ENCODE measurements at regions not wholly inside any gene's neighbourhood (a gene's known extent, or its start where the extent isn't known, plus 50 kb on each side); places are given as distances from the start of the nearest gene placed in this dataset.

- Mint-ChIP-seq H3K27ac (no peak overlapping the region), H3K4me3 (no peak overlapping the region), H3K4me1 (ENCODE audit: low read depth in 2 of 2) (no peaks in the 10 kb centered on the region), H3K27me3 (no peaks in the 10 kb centered on the region), H3K9me3 (peaks cover 15% of the 10 kb centered on the region), H3K36me3 (peaks cover 6% of the 10 kb centered on the region)
- DNase-seq (ENCODE audit: low spot score) (no peak), ATAC-seq (no peak)
These were observed 941.0 kb upstream of the INTU start for GRCh38 chr4:126691797-126692196.

DNA sequence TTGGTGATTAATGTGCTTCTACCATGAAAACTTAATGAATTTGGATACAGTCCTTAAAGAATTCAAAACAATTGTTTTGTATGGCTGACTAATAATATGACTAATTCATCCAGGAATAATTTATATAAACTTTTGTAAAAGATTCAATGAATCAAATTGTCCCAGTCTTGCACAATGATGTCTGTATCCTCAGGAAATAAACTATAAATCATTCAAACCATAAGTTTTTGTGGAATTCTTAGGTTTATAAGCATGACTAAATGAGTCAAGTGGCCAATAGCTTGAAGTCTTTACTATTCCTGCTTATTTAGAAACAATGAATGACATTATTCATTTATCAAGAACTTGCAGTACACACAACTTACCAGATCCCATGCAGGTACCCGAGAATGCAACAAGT, 935.0 kb upstream of the INTU start:
- ATAC-seq (no peak), DNase-seq (ENCODE audit: low spot score) (no peak)
- Mint-ChIP-seq H3K4me3 (no peak overlapping the region), H3K27me3 (no peaks in the 10 kb centered on the region), H3K36me3 (peaks cover 6% of the 10 kb centered on the region), H3K9me3 (peaks cover 7% of the 10 kb centered on the region), H3K4me1 (ENCODE audit: low read depth in 2 of 2) (no peaks in the 10 kb centered on the region), H3K27ac (no peak overlapping the region)

DNA sequence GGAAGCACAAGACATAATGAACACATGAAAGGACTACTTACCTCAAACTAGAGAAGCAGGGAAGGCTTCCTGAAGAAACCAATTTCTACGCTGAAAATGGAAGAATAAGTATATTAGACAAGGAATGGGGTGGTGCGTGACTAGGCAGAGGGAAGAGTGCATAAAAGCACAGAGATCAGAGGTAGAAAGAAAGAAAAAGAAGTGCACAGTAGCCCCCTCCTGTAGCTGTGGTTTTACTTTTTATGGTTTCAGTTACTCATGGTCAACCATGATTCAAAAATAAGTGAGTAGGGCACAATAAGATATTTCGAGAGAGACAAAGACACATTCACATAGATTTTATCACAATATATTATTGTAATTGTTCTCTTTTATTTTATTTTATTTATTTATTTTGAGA, 934.5 kb upstream of the INTU start:
- peaks cover 6% of the 10 kb centered on the region for H3K36me3 Mint-ChIP-seq
- peaks cover 7% of the 10 kb centered on the region for H3K9me3 Mint-ChIP-seq
- ATAC-seq, result no peak

GRCh38 chr4:126701756-126702155, 931.0 kb upstream of the INTU start:
- Mint-ChIP-seq H3K4me1 (ENCODE audit: low read depth in 2 of 2) (no peaks in the 10 kb centered on the region), H3K9me3 (peaks cover 10% of the 10 kb centered on the region), H3K4me3 (no peak overlapping the region), H3K27me3 (no peaks in the 10 kb centered on the region), H3K36me3 (peaks cover 6% of the 10 kb centered on the region), H3K27ac (no peak overlapping the region)
- ATAC-seq, result no peak
- DNase-seq (ENCODE audit: low spot score), result no peak

More for the DNA sequence above, 934.5 kb upstream of the INTU start:
- no peaks in the 10 kb centered on the region for H3K4me1 Mint-ChIP-seq (ENCODE audit: low read depth in 2 of 2)
- no peak for DNase-seq (ENCODE audit: low spot score)
- H3K4me3 Mint-ChIP-seq, result no peak overlapping the region
- H3K27ac Mint-ChIP-seq, result no peak overlapping the region
- no peaks in the 10 kb centered on the region for H3K27me3 Mint-ChIP-seq

DNA sequence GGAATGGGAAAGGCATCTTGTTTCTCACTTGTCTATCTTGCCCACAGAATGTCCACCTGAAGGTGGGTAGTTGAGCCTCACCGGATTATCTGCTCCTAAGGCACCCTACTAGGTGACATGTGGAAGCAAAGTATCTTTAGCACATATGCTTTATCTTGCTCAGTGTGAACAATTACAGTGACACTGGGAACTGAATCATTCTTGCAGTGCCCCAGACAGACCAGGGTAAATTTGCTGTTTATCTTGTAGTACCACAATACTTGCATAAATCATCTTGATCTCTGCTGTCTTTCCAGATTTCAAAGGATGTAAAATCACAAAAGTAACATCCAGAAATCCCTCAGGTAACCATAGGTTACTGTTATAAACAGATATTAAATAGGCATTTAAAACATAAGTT, 930.0 kb upstream of the INTU start:
- H3K27me3 Mint-ChIP-seq, result no peaks in the 10 kb centered on the region
- peaks cover 6% of the 10 kb centered on the region for H3K36me3 Mint-ChIP-seq
- H3K9me3 Mint-ChIP-seq, result peaks cover 10% of the 10 kb centered on the region
- no peak overlapping the region for H3K4me3 Mint-ChIP-seq
- ATAC-seq, result no peak
- no peaks in the 10 kb centered on the region for H3K4me1 Mint-ChIP-seq (ENCODE audit: low read depth in 2 of 2)
- no peak for DNase-seq (ENCODE audit: low spot score)
- H3K27ac Mint-ChIP-seq, result no peak overlapping the region

DNA sequence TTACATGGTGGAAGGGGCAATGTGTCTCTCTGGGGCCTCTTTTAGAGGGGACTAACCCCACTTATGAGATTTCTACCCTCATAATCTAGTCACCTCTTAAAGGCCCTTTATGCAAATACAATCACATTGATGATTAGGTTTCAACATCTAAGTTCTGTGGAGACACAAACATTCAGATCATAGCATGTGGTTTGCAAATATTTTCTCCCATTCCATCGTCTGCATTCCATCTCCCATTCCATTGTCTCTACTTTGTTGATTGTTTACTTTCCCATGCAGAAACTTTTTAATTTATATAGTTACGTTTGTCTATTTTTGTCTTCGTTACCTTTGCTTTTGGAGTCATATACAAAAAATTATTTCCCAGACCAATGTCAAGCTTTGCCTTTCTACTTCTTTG, 927.5 kb upstream of the INTU start:
- H3K9me3 Mint-ChIP-seq, result peaks cover 11% of the 10 kb centered on the region
- H3K4me1 Mint-ChIP-seq (ENCODE audit: low read depth in 2 of 2), result no peaks in the 10 kb centered on the region
- no peak for DNase-seq (ENCODE audit: low spot score)
- no peak overlapping the region for H3K4me3 Mint-ChIP-seq
- no peak for ATAC-seq
- no peaks in the 10 kb centered on the region for H3K27me3 Mint-ChIP-seq
- H3K36me3 Mint-ChIP-seq, result no peaks in the 10 kb centered on the region
- no peak overlapping the region for H3K27ac Mint-ChIP-seq

GRCh38 chr4:126708716-126709115, 924.0 kb upstream of the INTU start:
- H3K9me3 Mint-ChIP-seq, result peaks cover 14% of the 10 kb centered on the region
- ATAC-seq (no peak), DNase-seq (ENCODE audit: low spot score) (no peak)
- H3K36me3 Mint-ChIP-seq, result no peaks in the 10 kb centered on the region
- H3K4me3 Mint-ChIP-seq, result no peak overlapping the region
- H3K27me3 Mint-ChIP-seq, result no peaks in the 10 kb centered on the region
- no peaks in the 10 kb centered on the region for H3K4me1 Mint-ChIP-seq (ENCODE audit: low read depth in 2 of 2)
- H3K27ac Mint-ChIP-seq, result no peak overlapping the region

DNA sequence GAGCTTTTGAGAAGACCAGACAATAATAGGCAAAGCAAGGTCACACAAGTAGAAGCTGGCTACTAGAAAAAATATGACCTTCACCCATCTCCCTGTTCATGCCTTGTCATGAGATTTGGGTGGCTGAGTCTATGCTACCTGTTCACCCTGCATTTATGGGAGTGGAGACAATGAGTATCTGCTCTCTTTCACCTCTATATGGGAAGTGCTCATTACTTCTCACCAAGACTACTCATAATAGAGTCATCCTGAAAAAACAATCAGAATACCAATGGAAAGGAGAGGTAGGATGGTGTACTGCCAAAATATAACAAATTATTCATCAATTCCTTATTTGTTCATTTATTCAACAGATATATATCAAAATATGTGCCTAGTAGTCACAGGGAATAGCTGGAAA, 921.8 kb upstream of the INTU start:
- no peaks in the 10 kb centered on the region for H3K4me1 Mint-ChIP-seq (ENCODE audit: low read depth in 2 of 2)
- no peak overlapping the region for H3K27ac Mint-ChIP-seq
- no peaks in the 10 kb centered on the region for H3K27me3 Mint-ChIP-seq
- H3K9me3 Mint-ChIP-seq, result peaks cover 15% of the 10 kb centered on the region
- no peak for DNase-seq (ENCODE audit: low spot score)
- H3K4me3 Mint-ChIP-seq, result no peak overlapping the region
- H3K36me3 Mint-ChIP-seq, result no peaks in the 10 kb centered on the region
- ATAC-seq, result no peak

GRCh38 chr4:126715067-126715466, 917.7 kb upstream of the INTU start:
- H3K36me3 Mint-ChIP-seq, result no peaks in the 10 kb centered on the region
- peaks cover 13% of the 10 kb centered on the region for H3K9me3 Mint-ChIP-seq
- DNase-seq (ENCODE audit: low spot score) (no peak), ATAC-seq (no peak)
- no peaks in the 10 kb centered on the region for H3K27me3 Mint-ChIP-seq
- no peak overlapping the region for H3K27ac Mint-ChIP-seq
- no peaks in the 10 kb centered on the region for H3K4me1 Mint-ChIP-seq (ENCODE audit: low read depth in 2 of 2)
- H3K4me3 Mint-ChIP-seq, result no peak overlapping the region

DNA sequence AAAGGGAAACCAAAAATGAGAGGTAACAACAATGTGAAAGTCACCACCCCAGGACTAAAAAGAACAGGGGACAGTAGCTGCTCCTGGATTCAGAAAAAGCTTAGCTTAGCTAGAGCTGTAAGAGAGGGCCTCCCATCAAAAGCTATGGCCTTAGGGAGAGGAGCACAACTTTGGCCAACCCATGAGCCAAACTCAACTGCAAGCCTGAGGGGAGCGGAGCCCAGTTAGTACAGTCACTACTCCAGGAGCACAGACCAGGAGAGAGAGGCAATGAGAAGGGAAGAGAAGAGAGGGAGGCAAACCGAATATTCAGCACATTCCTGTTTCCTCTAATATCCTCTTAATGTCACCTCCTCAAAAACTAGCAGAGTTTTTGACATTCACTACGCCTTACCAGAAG, 917.1 kb upstream of the INTU start:
- no peaks in the 10 kb centered on the region for H3K27me3 Mint-ChIP-seq
- peaks cover 10% of the 10 kb centered on the region for H3K9me3 Mint-ChIP-seq
- ATAC-seq, result no peak

DNA sequence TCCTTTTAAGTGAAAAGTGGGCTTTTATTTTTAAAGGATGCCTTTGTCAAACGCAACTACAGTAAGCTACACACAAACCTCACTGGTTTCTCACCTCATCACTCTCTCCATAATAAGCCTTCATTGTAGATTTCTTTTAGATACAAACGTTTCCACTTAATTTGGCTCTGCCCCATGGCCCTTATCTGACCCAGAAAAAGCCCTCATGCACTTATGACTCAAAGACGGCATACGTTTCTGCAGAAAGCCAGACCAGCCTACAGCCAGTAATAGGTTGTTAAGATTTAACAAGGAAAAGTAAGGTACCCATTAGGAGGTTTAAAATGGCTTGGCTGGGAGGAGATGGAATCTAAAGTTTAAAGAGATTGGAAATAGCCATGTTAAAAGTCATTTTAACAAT, 914.6 kb upstream of the INTU start:
- ATAC-seq, result no peak
- H3K27me3 Mint-ChIP-seq, result no peaks in the 10 kb centered on the region
- H3K4me1 Mint-ChIP-seq (ENCODE audit: low read depth in 2 of 2), result no peaks in the 10 kb centered on the region
- DNase-seq (ENCODE audit: low spot score), result no peak
- peaks cover 13% of the 10 kb centered on the region for H3K9me3 Mint-ChIP-seq
- H3K27ac Mint-ChIP-seq, result no peak overlapping the region
- H3K4me3 Mint-ChIP-seq, result no peak overlapping the region
- H3K36me3 Mint-ChIP-seq, result no peaks in the 10 kb centered on the region

More for the DNA sequence above, 917.1 kb upstream of the INTU start:
- Mint-ChIP-seq H3K4me3 (no peak overlapping the region), H3K4me1 (ENCODE audit: low read depth in 2 of 2) (no peaks in the 10 kb centered on the region), H3K27ac (no peak overlapping the region), H3K36me3 (no peaks in the 10 kb centered on the region)
- no peak for DNase-seq (ENCODE audit: low spot score)

DNA sequence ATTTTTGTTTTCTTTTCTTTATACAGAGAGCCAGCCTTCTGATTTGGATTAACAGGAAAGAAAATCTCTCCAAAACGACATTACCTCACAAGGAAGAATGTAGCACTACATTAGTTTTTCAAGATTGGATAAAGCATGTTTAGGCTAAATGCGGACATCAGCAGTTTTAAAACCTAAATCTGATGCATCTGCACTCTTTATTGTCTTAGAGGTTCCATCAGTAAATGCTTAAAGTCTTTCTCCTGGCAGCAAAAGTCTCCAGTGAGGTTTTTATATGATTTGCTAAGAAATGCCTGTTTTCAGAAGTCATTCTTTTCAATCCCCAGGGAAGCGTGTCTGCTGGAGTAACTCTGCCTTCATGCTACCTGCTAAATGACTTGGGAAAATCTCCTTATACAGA, 912.9 kb upstream of the INTU start:
- DNase-seq (ENCODE audit: low spot score) (no peak), ATAC-seq (no peak)
- no peak overlapping the region for H3K27ac Mint-ChIP-seq
- H3K9me3 Mint-ChIP-seq, result peaks cover 13% of the 10 kb centered on the region
- no peaks in the 10 kb centered on the region for H3K4me1 Mint-ChIP-seq (ENCODE audit: low read depth in 2 of 2)
- no peaks in the 10 kb centered on the region for H3K27me3 Mint-ChIP-seq
- no peak overlapping the region for H3K4me3 Mint-ChIP-seq
- no peaks in the 10 kb centered on the region for H3K36me3 Mint-ChIP-seq

DNA sequence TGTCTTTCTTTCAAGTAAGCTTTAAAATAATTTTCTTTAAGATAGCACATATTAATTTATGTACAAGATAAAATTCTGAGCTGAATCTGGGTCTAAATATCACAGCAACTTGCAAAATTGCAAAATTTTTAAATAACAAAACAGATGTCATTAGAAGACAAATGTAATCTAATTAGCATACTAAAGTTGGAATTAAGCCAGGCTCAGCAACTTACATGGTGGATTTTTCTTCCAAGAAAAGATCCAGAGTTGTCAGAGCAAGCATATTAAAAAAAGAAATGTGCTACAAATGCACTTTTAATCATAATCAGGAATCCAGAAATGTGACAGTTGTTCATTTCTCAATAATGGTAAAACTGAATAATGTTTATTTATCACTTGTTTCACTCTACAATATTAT, 906.9 kb upstream of the INTU start:
- DNase-seq (ENCODE audit: low spot score), result no peak
- H3K36me3 Mint-ChIP-seq, result no peaks in the 10 kb centered on the region
- no peak overlapping the region for H3K4me3 Mint-ChIP-seq
- H3K27ac Mint-ChIP-seq, result no peak overlapping the region
- H3K27me3 Mint-ChIP-seq, result no peaks in the 10 kb centered on the region
- peaks cover 3% of the 10 kb centered on the region for H3K9me3 Mint-ChIP-seq
- ATAC-seq, result no peak
- no peaks in the 10 kb centered on the region for H3K4me1 Mint-ChIP-seq (ENCODE audit: low read depth in 2 of 2)

GRCh38 chr4:126727461-126727860, 905.3 kb upstream of the INTU start:
- Mint-ChIP-seq H3K27me3 (no peaks in the 10 kb centered on the region), H3K9me3 (peaks cover 2% of the 10 kb centered on the region), H3K27ac (no peak overlapping the region), H3K36me3 (no peaks in the 10 kb centered on the region), H3K4me1 (ENCODE audit: low read depth in 2 of 2) (no peaks in the 10 kb centered on the region), H3K4me3 (no peak overlapping the region)
- DNase-seq (ENCODE audit: low spot score) (no peak), ATAC-seq (no peak)

GRCh38 chr4:126731062-126731461, 901.7 kb upstream of the INTU start:
- Mint-ChIP-seq H3K9me3 (peaks cover 2% of the 10 kb centered on the region), H3K4me1 (ENCODE audit: low read depth in 2 of 2) (no peaks in the 10 kb centered on the region), H3K27ac (no peak overlapping the region), H3K36me3 (no peaks in the 10 kb centered on the region), H3K27me3 (no peaks in the 10 kb centered on the region), H3K4me3 (no peak overlapping the region)
- ATAC-seq (no peak), DNase-seq (ENCODE audit: low spot score) (no peak)

Data from natural killer cell treated with Interleukin-12 subunit alpha and Interleukin-12 subunit beta and Interleukin-15 and Interleukin-18, amount 100 ng/mL, for 72 hours (primary cell).